CD4-positive, alpha-beta T cell treated with Interleukin-21 for 1 hour (primary cell): ENCODE measurements at regions not wholly inside any gene's neighbourhood (a gene's known extent, or its start where the extent isn't known, plus 50 kb on each side); places are given as distances from the start of the nearest gene placed in this dataset.
"Not testable (repeated sequence)": the region's sequence is repeated elsewhere in the genome, so short reads cannot be mapped to it uniquely, and the experiment has no call there.

ENCODE experiments used
- DNase-seq: peaks from one replicate; pipeline ENCODE4 v3.0.0-alpha.2; 2020

- DNase-seq = no peak
These were observed 964.6 kb downstream of the BRINP3 start for GRCh38 chr1:189513091-189513490.

DNA sequence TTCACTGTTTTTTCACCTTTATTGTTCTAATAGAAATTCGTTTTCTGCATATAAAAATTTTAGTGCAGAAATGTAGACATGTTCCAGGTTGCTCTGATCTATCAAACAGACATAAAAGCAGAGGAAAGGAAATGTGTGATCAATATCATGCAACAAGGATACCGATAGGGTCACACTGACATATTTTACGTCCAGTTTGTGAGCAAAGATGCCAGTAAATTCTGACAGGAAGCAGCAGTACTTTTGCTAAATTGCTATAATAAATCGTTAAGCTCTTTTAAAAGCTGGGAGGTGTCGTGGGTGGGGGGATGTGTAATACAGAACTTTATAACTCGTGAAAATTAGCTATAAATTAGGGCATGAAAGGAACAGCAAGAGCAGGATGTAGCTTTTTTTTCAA, 955.2 kb downstream of the BRINP3 start:
- no peak for DNase-seq

GRCh38 chr1:189524501-189524900, 953.2 kb downstream of the BRINP3 start:
- no peak for DNase-seq

- no peak for DNase-seq
These were observed 947.5 kb downstream of the BRINP3 start for GRCh38 chr1:189530162-189530561.

GRCh38 chr1:189538271-189538670, 939.4 kb downstream of the BRINP3 start:
- DNase-seq = no peak

- DNase-seq = no peak
These were observed 927.2 kb downstream of the BRINP3 start for GRCh38 chr1:189550498-189550897.

DNA sequence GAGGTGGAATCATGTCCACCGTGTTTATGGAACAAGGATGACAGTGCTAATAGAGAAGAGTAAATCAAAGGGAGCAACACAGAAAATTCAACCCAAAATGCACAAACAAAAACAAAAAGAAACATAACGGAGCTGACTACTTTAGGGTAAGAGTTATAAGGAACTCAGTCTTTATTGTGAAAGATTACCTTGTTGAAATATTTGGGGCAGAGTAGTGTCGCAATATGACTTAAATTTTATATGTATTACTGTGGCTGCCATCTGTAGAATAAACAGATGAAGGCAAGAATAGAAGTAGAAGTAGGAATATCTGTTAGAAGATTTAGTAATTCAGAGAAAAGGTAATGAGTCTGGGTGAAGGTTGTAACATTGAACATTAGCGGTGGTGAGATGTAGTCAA, 913.9 kb downstream of the BRINP3 start:
- no peak for DNase-seq

DNA sequence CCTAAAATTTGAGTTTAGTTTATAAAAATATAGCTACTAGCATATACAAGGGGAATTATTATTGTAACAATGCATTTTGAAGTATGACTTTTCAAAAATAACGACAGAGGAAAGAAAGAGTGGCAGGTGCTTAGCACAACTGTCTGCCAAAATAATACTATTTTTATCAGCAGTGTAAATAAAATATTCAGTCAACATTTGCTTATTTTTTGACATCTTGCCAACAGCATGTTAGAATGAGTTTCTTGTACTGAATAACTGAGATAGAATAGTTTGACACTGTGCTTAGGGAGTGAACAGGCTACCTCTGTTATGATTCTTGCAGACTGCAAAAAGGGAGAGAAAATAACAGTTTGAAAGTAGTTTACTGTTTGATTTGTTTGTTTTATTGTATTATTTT, 909.8 kb downstream of the BRINP3 start:
- DNase-seq = no peak

DNA sequence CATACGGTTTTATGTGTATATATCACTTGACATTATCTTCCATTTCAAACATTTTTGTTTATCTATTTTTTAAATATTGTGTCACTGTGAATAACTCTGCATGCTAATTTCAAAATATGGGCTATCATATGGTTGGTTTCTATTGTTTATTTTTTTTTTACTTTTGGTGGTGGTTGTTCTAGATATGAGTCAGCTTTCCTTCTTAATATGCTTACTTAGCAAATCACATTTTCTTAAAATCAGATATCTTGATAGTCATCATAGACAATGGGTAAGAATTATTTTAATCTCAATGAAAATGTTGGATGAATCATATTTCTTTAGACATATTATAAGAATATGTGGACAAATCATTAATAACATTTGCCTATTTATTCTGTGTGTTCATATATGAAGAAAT, 881.5 kb downstream of the BRINP3 start:
- DNase-seq = no peak

GRCh38 chr1:189597083-189597482, 880.6 kb downstream of the BRINP3 start:
- no peak for DNase-seq

- no peak for DNase-seq
These were observed 872.4 kb downstream of the BRINP3 start for GRCh38 chr1:189605226-189605625.

DNA sequence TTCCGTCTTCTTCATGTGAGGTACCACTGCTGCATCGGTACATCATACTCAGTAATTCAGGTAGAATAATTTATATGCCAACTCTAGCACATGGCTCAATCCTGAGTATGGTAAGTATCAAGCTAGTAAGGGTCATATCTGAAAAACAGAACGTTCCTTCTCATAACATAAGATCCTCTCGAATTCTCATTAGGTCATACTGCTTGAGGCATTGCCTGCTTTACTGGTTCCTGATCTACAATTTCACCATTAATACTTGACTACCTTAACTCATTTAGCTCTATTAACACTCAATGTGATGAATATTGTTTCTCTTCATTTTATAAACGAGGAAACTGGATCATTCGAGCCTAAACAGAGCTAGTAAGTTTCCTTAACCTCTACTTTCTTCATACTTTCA, 871.6 kb downstream of the BRINP3 start:
- DNase-seq = no peak

DNA sequence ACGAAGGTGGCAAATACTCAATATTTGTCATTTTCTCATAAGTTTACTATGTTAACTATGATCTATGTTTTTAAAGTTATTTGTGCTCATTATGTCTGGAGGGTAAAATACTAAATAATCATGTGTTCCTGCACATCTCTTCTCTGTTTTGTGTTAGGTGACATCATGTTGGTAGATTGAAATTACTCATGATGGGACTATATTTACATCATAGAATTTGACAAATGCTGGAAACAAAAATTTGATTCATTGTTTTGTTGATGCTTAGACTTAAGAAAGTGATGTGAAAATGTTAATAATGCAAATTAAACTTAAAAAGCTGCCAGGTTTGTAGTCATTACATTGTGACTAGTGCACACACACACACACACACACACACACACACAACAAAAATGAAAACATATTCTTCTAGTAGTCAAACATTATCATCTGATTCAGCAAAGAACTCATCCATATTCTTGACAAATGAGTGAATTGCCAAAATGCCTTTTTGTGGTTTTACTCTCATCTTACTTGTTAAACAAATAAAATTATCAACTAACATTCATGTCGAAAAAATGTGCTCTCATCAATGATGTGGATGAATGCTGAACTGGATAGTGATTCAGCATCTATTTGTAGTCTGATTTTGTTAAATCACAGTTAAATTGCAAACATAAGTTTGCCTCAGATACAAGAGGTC, 870.7 kb downstream of the BRINP3 start:
- DNase-seq = no peak

- no peak for DNase-seq
These were observed 870.1 kb downstream of the BRINP3 start for GRCh38 chr1:189607477-189608096.

- no peak for DNase-seq
These were observed 868.5 kb downstream of the BRINP3 start for GRCh38 chr1:189609167-189609566.

DNA sequence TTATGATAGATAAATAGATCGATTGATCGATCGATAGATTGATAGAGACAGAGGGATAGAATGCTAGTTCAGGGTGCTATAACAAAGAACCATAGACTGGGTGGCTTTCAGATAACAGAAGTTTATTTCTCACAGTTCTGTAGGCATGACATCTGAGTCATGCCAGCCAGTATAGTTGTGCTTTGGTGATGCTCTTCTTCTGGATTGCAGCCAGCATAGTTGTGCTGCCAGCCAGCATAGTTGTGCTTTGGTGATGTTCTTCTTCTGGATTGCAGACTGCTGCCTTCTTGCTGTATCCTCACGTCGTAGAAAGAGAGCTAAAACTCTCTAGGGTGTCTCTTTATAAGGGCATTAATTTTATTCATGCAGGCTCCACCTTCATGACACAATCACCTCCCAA, 860.8 kb downstream of the BRINP3 start:
- DNase-seq = no peak

DNA sequence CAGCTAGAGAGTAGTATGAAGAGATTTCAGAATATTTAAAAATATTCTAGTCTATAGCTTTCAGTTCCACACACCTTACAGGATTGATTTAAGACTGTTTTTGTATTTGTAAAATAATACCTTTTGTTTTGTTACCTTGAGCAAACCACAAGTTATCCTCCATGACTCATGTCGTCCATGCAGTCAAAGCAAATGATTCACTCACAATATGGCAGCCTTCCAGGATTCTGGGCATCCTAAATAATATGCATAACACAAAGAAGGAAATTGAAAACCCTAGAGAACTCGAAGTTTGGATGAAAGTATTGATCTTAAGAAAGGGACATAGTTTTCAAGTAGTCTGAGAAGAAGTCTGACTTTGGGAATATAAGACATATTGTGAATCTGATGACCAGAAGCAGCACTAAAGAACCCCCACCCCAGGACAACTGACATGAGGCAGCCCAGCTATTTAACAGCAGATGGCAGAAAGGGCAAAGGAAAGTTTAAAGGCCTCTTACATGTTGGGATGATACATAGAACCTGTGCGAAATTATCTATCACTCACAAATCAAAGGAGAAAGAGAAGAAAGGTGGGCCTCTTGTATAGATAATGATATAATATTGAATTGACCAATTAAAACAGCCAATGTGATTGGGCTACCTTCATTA, 857.9 kb downstream of the BRINP3 start:
- no peak for DNase-seq

GRCh38 chr1:189620471-189620870, 857.2 kb downstream of the BRINP3 start:
- DNase-seq = no peak

- DNase-seq = no peak
These were observed 854.3 kb downstream of the BRINP3 start for GRCh38 chr1:189623336-189623735.

GRCh38 chr1:189627427-189627826, 850.2 kb downstream of the BRINP3 start:
- DNase-seq = no peak

GRCh38 chr1:189628857-189629256, 848.8 kb downstream of the BRINP3 start:
- DNase-seq = no peak

DNA sequence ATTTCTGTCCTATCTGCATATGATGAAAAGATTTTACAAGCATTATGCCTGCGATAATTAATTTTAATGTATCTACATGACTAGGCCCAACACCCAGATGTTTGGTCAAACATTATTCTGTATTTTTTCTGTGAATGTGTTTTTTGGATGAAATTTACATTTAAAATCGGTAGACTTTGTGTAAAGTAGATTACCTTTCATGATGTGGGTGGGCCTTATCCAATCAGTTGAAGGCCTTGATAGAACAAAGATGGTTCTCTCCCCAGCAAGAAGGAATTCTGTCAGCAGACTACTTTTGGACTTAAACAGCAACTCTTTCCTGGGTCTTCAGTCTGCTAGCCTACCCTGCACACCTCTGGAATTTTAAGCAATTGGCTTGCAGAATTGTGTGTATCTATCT, 844.0 kb downstream of the BRINP3 start:
- no peak for DNase-seq

- no peak for DNase-seq
These were observed 840.6 kb downstream of the BRINP3 start for GRCh38 chr1:189637041-189637440.

GRCh38 chr1:189644156-189644555, 833.5 kb downstream of the BRINP3 start:
- not testable (repeated sequence) for DNase-seq

- DNase-seq = no peak
These were observed 832.7 kb downstream of the BRINP3 start for GRCh38 chr1:189644970-189645369.
